ENCODE measurements at regions not wholly inside any gene's neighbourhood (a gene's known extent, or its start where the extent isn't known, plus 50 kb on each side); places are given as distances from the start of the nearest gene placed in this dataset.

- no peak for DNase-seq
These were observed 154.1 kb downstream of the NUP210 start for GRCh38 chr3:13266005-13266404.

- no peak for DNase-seq
These were observed 154.6 kb downstream of the NUP210 start for GRCh38 chr3:13265507-13265906.

- no peak for DNase-seq
These were observed 155.1 kb downstream of the NUP210 start for GRCh38 chr3:13265016-13265415.

GRCh38 chr3:13264468-13264795 is 155.7 kb downstream of the NUP210 start:
- DNase-seq = no peak

GRCh38 chr3:13263770-13264467 is 156.2 kb downstream of the NUP210 start:
- no peak for DNase-seq

GRCh38 chr3:13262493-13263211 is 157.5 kb downstream of the NUP210 start:
- no peak for DNase-seq

GRCh38 chr3:13261892-13262291 is 158.2 kb downstream of the NUP210 start:
- no peak for DNase-seq

- no peak for DNase-seq
These were observed 158.9 kb downstream of the NUP210 start for GRCh38 chr3:13261104-13261830.

GRCh38 chr3:13260259-13261103 is 159.6 kb downstream of the NUP210 start:
- no peak for DNase-seq

- DNase-seq = no peak
These were observed 160.3 kb downstream of the NUP210 start for GRCh38 chr3:13259831-13260230.

- no peak for DNase-seq
These were observed 161.1 kb downstream of the NUP210 start for GRCh38 chr3:13258986-13259514.

- DNase-seq = no peak
These were observed 161.8 kb downstream of the NUP210 start for GRCh38 chr3:13258280-13258679.

- no peak for DNase-seq
These were observed 162.5 kb downstream of the NUP210 start for GRCh38 chr3:13257666-13258065.

- DNase-seq = no peak
These were observed 163.3 kb downstream of the NUP210 start for GRCh38 chr3:13256845-13257244.

- DNase-seq = no peak
These were observed 165.8 kb downstream of the NUP210 start for GRCh38 chr3:13254028-13254951.

- DNase-seq = no peak
These were observed 166.7 kb downstream of the NUP210 start for GRCh38 chr3:13253208-13253937.

- DNase-seq = no peak
These were observed 167.9 kb downstream of the NUP210 start for GRCh38 chr3:13252207-13252606.

GRCh38 chr3:13251166-13251903 is 168.8 kb downstream of the NUP210 start:
- DNase-seq = no peak

GRCh38 chr3:13249664-13250390 is 170.3 kb downstream of the NUP210 start:
- DNase-seq = no peak

Data from fibroblast of skin of abdomen (primary cell).